Fibroblast of mammary gland (primary cell): ENCODE measurements at regions not wholly inside any gene's neighbourhood (a gene's known extent, or its start where the extent isn't known, plus 50 kb on each side); places are given as distances from the start of the nearest gene placed in this dataset.

Experiments
- DNase-seq: peaks from one replicate; pipeline ENCODE4 v3.0.0-alpha.2; 2010; ENCODE audit warnings: low read depth
- H3K4me3 ChIP-seq: 2 replicates; pipeline ENCODE4 v1.5.1; 2011; ENCODE audit warnings: low read depth, mild to moderate bottlenecking, low read length, moderate library complexity; ENCODE audit not compliant: control insufficient read depth
- CTCF ChIP-seq: conservative IDR thresholded peaks from 2 replicates; pipeline ENCODE4 v1.5.1; 2011; ENCODE audit warnings: low read depth, low read length, inconsistent platforms; ENCODE audit not compliant: control insufficient read depth, insufficient read depth

- H3K4me3 ChIP-seq: no peak overlapping the region
- DNase-seq: peak; percentile 99
- TF ChIP-seq CTCF: no peak
These were observed 103.8 kb upstream of the AKR1E2 start for GRCh38 chr10:4721999-4722753.

DNA sequence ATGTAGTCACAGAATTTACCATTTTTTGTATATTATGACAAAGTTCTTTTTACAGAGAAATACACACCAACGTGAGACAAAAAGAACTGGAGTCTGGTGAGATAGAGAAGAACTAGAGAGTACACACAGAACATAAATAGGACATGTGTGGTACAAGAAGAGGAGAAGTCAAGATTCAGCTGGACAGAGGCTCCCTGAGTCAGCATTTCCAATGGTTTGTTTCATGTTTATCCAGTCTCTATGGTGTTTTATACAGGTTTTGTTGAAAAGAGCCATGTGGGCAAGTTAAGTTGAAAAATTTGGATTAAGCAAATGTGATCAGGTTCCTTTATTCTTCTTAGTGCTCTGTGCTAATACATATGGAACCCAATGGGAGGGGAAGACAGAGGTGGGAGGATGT is 105.5 kb upstream of the AKR1E2 start:
- no peak for TF ChIP-seq CTCF
- peak; percentile 38 for DNase-seq
- no peak overlapping the region for H3K4me3 ChIP-seq

GRCh38 chr10:4719671-4720070 is 106.3 kb upstream of the AKR1E2 start:
- no peak overlapping the region for H3K4me3 ChIP-seq
- DNase-seq: no peak
- no peak for TF ChIP-seq CTCF

DNA sequence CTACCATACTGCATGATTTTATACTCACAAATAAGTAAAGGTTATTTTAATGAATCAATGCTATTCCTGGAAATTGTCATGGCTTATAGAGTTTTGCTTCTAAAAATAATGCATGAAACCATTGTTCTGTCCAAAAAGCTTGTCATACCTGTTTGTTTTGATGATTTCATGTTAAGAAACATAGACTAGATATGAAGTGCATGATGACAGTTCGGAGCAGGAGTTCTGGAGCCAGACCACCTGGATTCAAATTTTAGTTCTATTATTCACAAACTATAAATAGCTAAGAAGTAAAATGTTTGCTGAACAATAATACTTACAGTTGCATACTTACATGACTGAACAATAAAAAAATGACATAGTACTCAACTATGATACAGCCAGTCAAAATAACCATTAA is 107.0 kb upstream of the AKR1E2 start:
- no peak for TF ChIP-seq CTCF
- no peak overlapping the region for H3K4me3 ChIP-seq
- DNase-seq: no peak

- no peak for TF ChIP-seq CTCF
- no peak for DNase-seq
- H3K4me3 ChIP-seq: no peak overlapping the region
These were observed 107.5 kb upstream of the AKR1E2 start for GRCh38 chr10:4718544-4718943.

- no peak overlapping the region for H3K4me3 ChIP-seq
- TF ChIP-seq CTCF: no peak
- no peak for DNase-seq
These were observed 108.3 kb upstream of the AKR1E2 start for GRCh38 chr10:4717670-4718069.
